OCI-LY3 (cell line): ENCODE measurements at regions not wholly inside any gene's neighbourhood (a gene's known extent, or its start where the extent isn't known, plus 50 kb on each side); places are given as distances from the start of the nearest gene placed in this dataset.
A peak's percentile ranks its signal among the peaks of the same experiment; 100 is the strongest.

Experiments used
- H2AFZ ChIP-seq: fragments of 200-600, 300-600 bp; shearing (Covaris generic); 2 replicates; pipeline ENCODE4 v1.6.0; 2014; ENCODE audit warnings: antibody characterized with exemption, low read depth, low read length
- H3K27ac ChIP-seq: fragments of 200-600, 300-600 bp; sonication (generic); 2 replicates; pipeline ENCODE4 v1.5.1; 2014; ENCODE audit warnings: mild to moderate bottlenecking, low read length, moderate library complexity, mixed read lengths
- H3K27me3 ChIP-seq: fragments of 200-600, 300-600 bp; sonication (generic); 2 replicates; pipeline ENCODE4 v1.6.1; 2014; ENCODE audit warnings: low read depth, low read length, mixed read lengths
- H3K36me3 ChIP-seq: fragments of 200-600, 300-600 bp; sonication (generic); replicated peaks from 2 replicates; pipeline ENCODE3; 2014; ENCODE audit warnings: low read depth, low read length, mixed read lengths
- H3K4me1 ChIP-seq: fragments of 300-600, 200-600 bp; sonication (generic); 2 replicates; pipeline ENCODE4 v1.6.1; 2014; ENCODE audit warnings: low read length, mixed read lengths
- H3K4me2 ChIP-seq: fragments of 200-600, 300-600 bp; sonication (generic); 2 replicates; pipeline ENCODE4 v1.6.1; 2014; ENCODE audit warnings: low read length, mixed read lengths
- H3K4me3 ChIP-seq: fragments of 300-600, 200-600 bp; sonication (generic); 2 replicates; pipeline ENCODE4 v1.5.1; 2014; ENCODE audit warnings: antibody characterized with exemption, mild to moderate bottlenecking, low read length, moderate library complexity
- H3K79me2 ChIP-seq: fragments of 300-600, 200-600 bp; shearing (Covaris generic); 2 replicates; pipeline ENCODE4 v1.6.1; 2014; ENCODE audit warnings: mild to moderate bottlenecking, low read length, mixed read lengths
- H3K9ac ChIP-seq: fragments of 300-600, 200-600 bp; shearing (Covaris generic); 2 replicates; pipeline ENCODE4 v1.6.0; 2014; ENCODE audit warnings: mild to moderate bottlenecking, low read length, moderate library complexity
- H3K9me3 ChIP-seq: fragments of 200-600, 300-600 bp; shearing (Covaris generic); 2 replicates; pipeline ENCODE4 v1.6.1; 2014; ENCODE audit warnings: low read length, mixed read lengths; ENCODE audit not compliant: insufficient read depth
- H4K20me1 ChIP-seq: fragments of 200-600, 300-600 bp; sonication (generic); 2 replicates; pipeline ENCODE4 v1.6.1; 2016; ENCODE audit warnings: low read length, mixed read lengths; ENCODE audit not compliant: insufficient read depth
- EZH2phosphoT487 ChIP-seq: fragments of 200-600 bp; shearing (Covaris generic); IDR thresholded peaks from 2 replicates; pipeline ENCODE4 v1.6.1; 2018; ENCODE audit warnings: antibody characterized with exemption, mixed run types, low read depth
- TF ChIP-seq, protein P1 (sequence below): fragments of 200-600, 300-600 bp; sonication (generic); IDR thresholded peaks from 2 replicates; pipeline ENCODE4 v1.5.1; 2014; ENCODE audit warnings: antibody characterized with exemption, low read length, low read depth

DNA sequence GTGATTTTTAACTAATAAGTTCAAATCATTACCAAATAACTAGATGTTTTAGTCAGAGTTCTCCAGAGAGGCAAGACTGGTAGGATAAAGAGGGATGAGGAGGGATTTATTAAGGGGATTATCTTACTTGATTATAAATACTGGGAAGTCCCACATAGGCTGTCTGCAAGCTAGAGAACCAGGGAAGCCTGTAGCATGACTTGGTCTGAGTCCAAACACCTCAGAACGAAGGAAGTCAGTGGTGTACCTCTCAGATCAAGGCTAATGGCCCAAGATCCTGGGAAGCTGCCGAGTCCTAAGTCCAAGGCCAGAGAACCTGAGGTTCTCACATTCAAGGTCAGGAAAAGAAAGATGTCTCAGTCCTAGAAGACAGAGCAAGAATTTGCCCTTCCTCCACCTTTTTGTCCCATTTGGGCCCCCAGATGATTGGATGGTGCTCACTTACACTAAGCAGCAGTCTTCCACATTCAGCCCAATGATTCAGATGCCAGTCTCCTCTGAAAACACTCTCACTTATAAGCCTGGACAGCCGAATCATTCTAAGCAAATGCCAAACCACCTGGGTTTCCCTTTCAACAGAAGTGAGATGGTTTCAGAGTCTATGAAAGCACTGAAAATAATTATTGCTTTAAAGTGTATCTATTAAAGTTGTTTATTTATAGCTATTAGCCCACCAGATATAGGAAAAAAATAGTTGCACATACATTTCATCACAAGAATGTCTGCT lies 1599.2 kb downstream of the OLFM4 start:
- Histone ChIP-seq H3K9me3 (no peaks in the 10 kb centered on the region), H3K4me3 (no peak overlapping the region), H3K36me3 (no peaks in the 10 kb centered on the region), H2AFZ (peak overlapping the region; percentile 24; the same call in 1 of the 2 replicates), H4K20me1 (no peaks in the 10 kb centered on the region), H3K79me2 (no peaks in the 10 kb centered on the region), H3K27ac (peak overlapping the region; percentile 16), H3K27me3 (no peaks in the 10 kb centered on the region), H3K4me1 (peaks cover 31% of the 10 kb centered on the region), H3K4me2 (peak overlapping the region; percentile 46), H3K9ac (no peak overlapping the region)
- TF ChIP-seq, protein P1, sequence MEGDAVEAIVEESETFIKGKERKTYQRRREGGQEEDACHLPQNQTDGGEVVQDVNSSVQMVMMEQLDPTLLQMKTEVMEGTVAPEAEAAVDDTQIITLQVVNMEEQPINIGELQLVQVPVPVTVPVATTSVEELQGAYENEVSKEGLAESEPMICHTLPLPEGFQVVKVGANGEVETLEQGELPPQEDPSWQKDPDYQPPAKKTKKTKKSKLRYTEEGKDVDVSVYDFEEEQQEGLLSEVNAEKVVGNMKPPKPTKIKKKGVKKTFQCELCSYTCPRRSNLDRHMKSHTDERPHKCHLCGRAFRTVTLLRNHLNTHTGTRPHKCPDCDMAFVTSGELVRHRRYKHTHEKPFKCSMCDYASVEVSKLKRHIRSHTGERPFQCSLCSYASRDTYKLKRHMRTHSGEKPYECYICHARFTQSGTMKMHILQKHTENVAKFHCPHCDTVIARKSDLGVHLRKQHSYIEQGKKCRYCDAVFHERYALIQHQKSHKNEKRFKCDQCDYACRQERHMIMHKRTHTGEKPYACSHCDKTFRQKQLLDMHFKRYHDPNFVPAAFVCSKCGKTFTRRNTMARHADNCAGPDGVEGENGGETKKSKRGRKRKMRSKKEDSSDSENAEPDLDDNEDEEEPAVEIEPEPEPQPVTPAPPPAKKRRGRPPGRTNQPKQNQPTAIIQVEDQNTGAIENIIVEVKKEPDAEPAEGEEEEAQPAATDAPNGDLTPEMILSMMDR = no peak
- no peak for TF ChIP-seq EZH2phosphoT487

DNA sequence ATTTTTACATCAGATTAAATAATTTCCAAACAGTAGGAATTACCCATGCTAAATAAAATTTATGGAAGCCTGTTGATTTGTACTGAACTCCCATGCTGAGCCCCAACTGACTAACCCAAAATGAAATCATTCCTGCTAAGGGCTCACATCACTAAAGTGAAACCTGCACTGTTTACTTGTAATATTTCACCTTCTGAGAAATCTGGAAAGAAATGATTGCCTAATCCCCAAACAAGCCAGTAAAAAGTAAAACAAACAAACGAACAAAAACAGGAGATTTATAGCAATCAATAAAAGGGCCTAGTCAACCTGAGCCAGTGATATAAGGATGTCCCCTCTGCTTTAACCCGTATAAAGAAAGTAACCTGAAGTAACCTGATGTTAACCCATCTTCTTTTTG lies 1599.8 kb downstream of the OLFM4 start:
- Histone ChIP-seq H4K20me1 (no peaks in the 10 kb centered on the region), H3K9ac (no peak overlapping the region), H3K4me1 (peaks cover 35% of the 10 kb centered on the region), H3K4me2 (peak overlapping the region; percentile 46), H2AFZ (no peak overlapping the region), H3K4me3 (no peak overlapping the region), H3K9me3 (no peaks in the 10 kb centered on the region), H3K27ac (0 out of 2 replicates have a peak overlapping the region, but pooled peaks have one; percentile 16), H3K27me3 (no peaks in the 10 kb centered on the region), H3K79me2 (no peaks in the 10 kb centered on the region), H3K36me3 (no peaks in the 10 kb centered on the region)
- TF ChIP-seq EZH2phosphoT487 = no peak
- TF ChIP-seq, protein P1 = no peak

DNA sequence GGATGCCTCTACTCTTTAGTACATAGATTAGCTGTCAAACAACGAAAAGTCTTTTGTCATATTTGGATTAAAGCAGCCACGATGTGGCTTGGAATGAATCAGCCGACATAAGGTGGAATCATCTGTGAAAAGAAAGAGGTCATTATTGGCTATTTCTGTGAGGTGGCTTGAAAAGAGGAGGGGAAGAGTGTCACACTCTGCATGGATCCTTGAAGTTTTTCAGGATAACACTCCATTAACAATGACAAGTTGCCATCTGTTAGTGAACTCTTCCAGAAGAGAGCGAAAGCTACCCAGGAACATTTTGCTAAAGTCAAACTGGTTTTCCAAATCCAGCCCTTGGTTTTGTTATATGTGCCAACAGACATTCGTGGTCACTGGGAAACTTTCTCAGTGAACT lies 1604.8 kb downstream of the OLFM4 start:
- Histone ChIP-seq H3K9me3 (no peaks in the 10 kb centered on the region), H3K27ac (no peak overlapping the region), H4K20me1 (no peaks in the 10 kb centered on the region), H3K4me1 (peaks cover 8% of the 10 kb centered on the region), H3K4me2 (peak overlapping the region; percentile 16), H3K4me3 (no peak overlapping the region), H2AFZ (no peak overlapping the region; the same call in 1 of the 2 replicates), H3K9ac (no peak overlapping the region), H3K36me3 (no peaks in the 10 kb centered on the region), H3K79me2 (no peaks in the 10 kb centered on the region), H3K27me3 (no peaks in the 10 kb centered on the region)
- no peak for TF ChIP-seq EZH2phosphoT487
- TF ChIP-seq, protein P1 = no peak

DNA sequence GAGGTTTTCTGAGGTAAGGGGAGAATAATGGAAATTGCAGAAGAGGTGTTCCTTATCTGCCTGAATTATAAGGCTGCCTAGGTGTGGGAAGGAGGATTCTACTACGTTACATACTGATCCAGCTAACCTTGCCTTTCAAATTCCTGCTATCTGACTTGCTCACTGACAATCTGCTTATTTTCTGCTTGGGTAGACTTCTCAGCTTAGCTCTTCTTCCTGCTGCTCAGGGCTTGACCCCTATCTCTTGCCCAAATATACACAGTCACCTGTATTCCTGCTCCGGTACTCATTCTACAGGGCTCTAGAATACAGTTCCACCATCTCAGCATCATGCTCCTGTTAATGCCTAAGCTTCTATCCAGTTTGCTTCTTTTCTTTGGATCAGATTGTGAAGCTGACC lies 1607.6 kb downstream of the OLFM4 start:
- Histone ChIP-seq H3K9ac (no peak overlapping the region), H3K27ac (no peak overlapping the region), H3K9me3 (no peaks in the 10 kb centered on the region), H4K20me1 (no peaks in the 10 kb centered on the region), H3K36me3 (no peaks in the 10 kb centered on the region), H3K4me1 (peaks cover 6% of the 10 kb centered on the region), H3K4me2 (no peak overlapping the region), H3K4me3 (no peak overlapping the region), H3K27me3 (no peaks in the 10 kb centered on the region), H2AFZ (no peak overlapping the region), H3K79me2 (no peaks in the 10 kb centered on the region)
- no peak for TF ChIP-seq EZH2phosphoT487
- TF ChIP-seq, protein P1 = no peak
